MM.1S (cell line): ENCODE measurements at regions not wholly inside any gene's neighbourhood (a gene's known extent, or its start where the extent isn't known, plus 50 kb on each side); places are given as distances from the start of the nearest gene placed in this dataset.
A peak's percentile ranks its signal among the peaks of the same experiment; 100 is the strongest.

Experiments used
- DNase-seq: peaks from one replicate; pipeline ENCODE4 v3.0.0-alpha.2; 2015
- H2AFZ ChIP-seq: fragments of 300-600 bp; sonication (generic); 2 replicates; pipeline ENCODE4 v1.6.0; 2016; ENCODE audit warnings: antibody characterized with exemption, low read length
- H3F3A ChIP-seq: fragments of 300-600 bp; sonication (generic); 2 replicates; pipeline ENCODE4 v1.6.1; 2016; ENCODE audit warnings: mild to moderate bottlenecking, antibody characterized with exemption, low read length, moderate library complexity, mixed read lengths; ENCODE audit not compliant: insufficient read depth
- H3K27ac ChIP-seq: fragments of 300-600 bp; sonication (generic); 2 replicates; pipeline ENCODE4 v1.5.1; 2016; ENCODE audit warnings: mild to moderate bottlenecking, low read length
- H3K27me3 ChIP-seq: fragments of 300-600 bp; sonication (generic); replicated peaks from 2 replicates; pipeline ENCODE4 v1.6.0; 2016; ENCODE audit warnings: low read length; ENCODE audit not compliant: insufficient read depth
- H3K36me3 ChIP-seq: fragments of 300-600 bp; sonication (generic); replicated peaks from 2 replicates; pipeline ENCODE4 v1.6.1; 2016; ENCODE audit warnings: mild to moderate bottlenecking, low read length, mixed read lengths; ENCODE audit not compliant: insufficient read depth
- H3K4me1 ChIP-seq: fragments of 300-600 bp; sonication (generic); 2 replicates; pipeline ENCODE4 v1.6.1; 2016; ENCODE audit warnings: low read length, mixed read lengths
- H3K4me2 ChIP-seq: fragments of 300-600 bp; sonication (generic); 2 replicates; pipeline ENCODE4 v1.6.0; 2016; ENCODE audit warnings: low read depth, low read length
- H3K4me3 ChIP-seq: fragments of 300-600 bp; sonication (generic); 2 replicates; pipeline ENCODE4 v1.5.1; 2016; ENCODE audit warnings: low read length, mixed read lengths
- H3K79me2 ChIP-seq: fragments of 300-600 bp; sonication (generic); 2 replicates; pipeline ENCODE4 v1.6.1; 2016; ENCODE audit warnings: mixed run types, low read length, mixed read lengths
- H3K9ac ChIP-seq: fragments of 300-600 bp; sonication (generic); 2 replicates; pipeline ENCODE4 v1.6.1; 2016; ENCODE audit warnings: low read length, mixed read lengths
- H3K9me2 ChIP-seq: fragments of 300-600 bp; sonication (generic); replicated peaks from 2 replicates; pipeline ENCODE4 v1.6.1; 2016; ENCODE audit warnings: mild to moderate bottlenecking, low read length, mixed read lengths; ENCODE audit not compliant: insufficient read depth
- H3K9me3 ChIP-seq: fragments of 300-600 bp; sonication (generic); replicated peaks from 2 replicates; pipeline ENCODE4 v1.6.1; 2016; ENCODE audit warnings: mild to moderate bottlenecking, low read length, mixed read lengths; ENCODE audit not compliant: insufficient read depth
- H4K20me1 ChIP-seq: fragments of 300-600 bp; sonication (generic); 2 replicates; pipeline ENCODE4 v1.6.1; 2016; ENCODE audit warnings: mild to moderate bottlenecking, low read length, moderate library complexity, mixed read lengths; ENCODE audit not compliant: insufficient read depth
- CTCF ChIP-seq: fragments of 300-600 bp; sonication (generic); IDR thresholded peaks from 2 replicates; pipeline ENCODE4 v1.5.1; 2016; ENCODE audit warnings: antibody characterized with exemption, low read length, mixed read lengths
- EZH2 ChIP-seq: fragments of 300-600 bp; sonication (generic); optimal IDR thresholded peaks from 2 replicates; pipeline ENCODE3; 2017; ENCODE audit warnings: low read depth, mild to moderate bottlenecking, antibody characterized with exemption, low read length, mixed read lengths
- EZH2phosphoT487 ChIP-seq: fragments of 300-600 bp; sonication (generic); IDR thresholded peaks from 2 replicates; pipeline ENCODE4 v1.6.1; 2018; ENCODE audit warnings: antibody characterized with exemption, low read length

- Histone ChIP-seq H3K36me3 (no peaks in the 10 kb centered on the region), H2AFZ (no peak overlapping the region), H3K9ac (no peak overlapping the region), H3K27ac (no peak overlapping the region), H3K4me1 (no peaks in the 10 kb centered on the region), H3K9me3 (no peaks in the 10 kb centered on the region), H3K4me2 (no peak overlapping the region), H3K9me2 (no peaks in the 10 kb centered on the region), H3F3A (no peaks in the 10 kb centered on the region), H3K79me2 (no peaks in the 10 kb centered on the region), H4K20me1 (no peaks in the 10 kb centered on the region), H3K27me3 (no peaks in the 10 kb centered on the region), H3K4me3 (no peak overlapping the region)
- TF ChIP-seq EZH2: no peak
- no peak for TF ChIP-seq CTCF
- no peak for TF ChIP-seq EZH2phosphoT487
- no peak for DNase-seq
These were observed 343.4 kb downstream of the BRINP2 start for GRCh38 chr1:177514207-177514606.

- no peak for TF ChIP-seq EZH2phosphoT487
- H3K27ac ChIP-seq: no peak overlapping the region
- no peak overlapping the region for H3K4me2 ChIP-seq
- no peaks in the 10 kb centered on the region for H3K36me3 ChIP-seq
- no peaks in the 10 kb centered on the region for H3K9me2 ChIP-seq
- DNase-seq: no peak
- no peak overlapping the region for H3K4me3 ChIP-seq
- H3K79me2 ChIP-seq: no peaks in the 10 kb centered on the region
- no peaks in the 10 kb centered on the region for H3K27me3 ChIP-seq
- no peaks in the 10 kb centered on the region for H4K20me1 ChIP-seq
- H3K4me1 ChIP-seq: peaks cover 6% of the 10 kb centered on the region
- no peak overlapping the region for H2AFZ ChIP-seq
- H3F3A ChIP-seq: no peaks in the 10 kb centered on the region
- no peak overlapping the region for H3K9ac ChIP-seq
- no peaks in the 10 kb centered on the region for H3K9me3 ChIP-seq
These were observed 340.3 kb downstream of the BRINP2 start for GRCh38 chr1:177511036-177511435.

GRCh38 chr1:177505905-177506590 lies 335.3 kb downstream of the BRINP2 start:
- Histone ChIP-seq H4K20me1 (no peaks in the 10 kb centered on the region), H3K9me2 (no peaks in the 10 kb centered on the region), H3K4me2 (peak overlapping the region; percentile 33), H3K9me3 (no peaks in the 10 kb centered on the region), H3F3A (no peaks in the 10 kb centered on the region), H3K27ac (no peak overlapping the region), H3K9ac (no peak overlapping the region), H3K36me3 (no peaks in the 10 kb centered on the region), H3K4me3 (no peak overlapping the region), H3K79me2 (no peaks in the 10 kb centered on the region), H3K27me3 (no peaks in the 10 kb centered on the region), H3K4me1 (peaks cover 10% of the 10 kb centered on the region), H2AFZ (peak overlapping the region; percentile 27)
- peak; percentile 49 for DNase-seq
- no peak for TF ChIP-seq CTCF
- TF ChIP-seq EZH2phosphoT487: no peak
- no peak for TF ChIP-seq EZH2

- Histone ChIP-seq H3K27ac (no peak overlapping the region), H3K36me3 (no peaks in the 10 kb centered on the region), H3K9me2 (no peaks in the 10 kb centered on the region), H3K9ac (no peak overlapping the region), H3K4me1 (no peaks in the 10 kb centered on the region), H2AFZ (no peak overlapping the region), H3K27me3 (no peaks in the 10 kb centered on the region), H3K4me3 (no peak overlapping the region), H3F3A (no peaks in the 10 kb centered on the region), H3K79me2 (no peaks in the 10 kb centered on the region), H3K9me3 (no peaks in the 10 kb centered on the region), H3K4me2 (no peak overlapping the region), H4K20me1 (no peaks in the 10 kb centered on the region)
- no peak for DNase-seq
- TF ChIP-seq EZH2phosphoT487 (no peak), CTCF (no peak), EZH2 (no peak)
These were observed 325.1 kb downstream of the BRINP2 start for GRCh38 chr1:177495878-177496277.
